ENCODE measurements at regions not wholly inside any gene's neighbourhood (a gene's known extent, or its start where the extent isn't known, plus 50 kb on each side); places are given as distances from the start of the nearest gene placed in this dataset.

GRCh38 chr5:136677217-136677616, 311.9 kb upstream of the TRPC7 start (continued):
- no peak for TF ChIP-seq CHD7 (IDR thresholded peaks at IDR 0.05; ENCODE audit: insufficient replicate concordance, low read length)
- no peak for TF ChIP-seq NANOG (IDR thresholded peaks at IDR 0.05; ENCODE audit: insufficient read depth, low read depth, low read length, poor library complexity, severe bottlenecking)
- TF ChIP-seq CTBP2 (IDR thresholded peaks at IDR 0.05; ENCODE audit: borderline replicate concordance, insufficient read depth, insufficient read length, low read length) = no peak
- TF ChIP-seq TAF7 (optimal IDR thresholded peaks at IDR 0.05; ENCODE audit: borderline replicate concordance, low read depth, low read length) = no peak
- TF ChIP-seq USF2 (IDR thresholded peaks at IDR 0.05; ENCODE audit: low read length) = no peak
- TF ChIP-seq FOSL1 (IDR thresholded peaks at IDR 0.05; ENCODE audit: insufficient read depth, low read depth, low read length) = no peak
- TF ChIP-seq SP1 (IDR thresholded peaks at IDR 0.05; ENCODE audit: low read depth, low read length) = no peak
- TF ChIP-seq SIN3A (conservative IDR thresholded peaks at IDR 0.05 in 1 of 2, IDR thresholded peaks at IDR 0.05 in 1 of 2; ENCODE audit: low read depth in 1 of 2, low read length in 2 of 2) = no peak
- no peak for TF ChIP-seq ASH2L (IDR thresholded peaks at IDR 0.05; ENCODE audit: low read length)
- TF ChIP-seq SAP30 (IDR thresholded peaks at IDR 0.05; ENCODE audit: insufficient read depth, insufficient replicate concordance, low read length) = no peak

Measured in H1 (cell line).